Glutamatergic neuron (in vitro differentiated cells): ENCODE measurements at regions not wholly inside any gene's neighbourhood (a gene's known extent, or its start where the extent isn't known, plus 50 kb on each side); places are given as distances from the start of the nearest gene placed in this dataset.

ENCODE experiments used
- DNase-seq: peaks from one replicate; pipeline ENCODE4 v3.0.0; 2022
- H3K27ac Mint-ChIP-seq: one replicate; pipeline ENCODE4 v1.8.0; 2020; ENCODE audit warnings: mild to moderate bottlenecking, mixed read lengths, inconsistent platforms; ENCODE audit not compliant: unreplicated experiment
- H3K27me3 Mint-ChIP-seq: one replicate; pipeline ENCODE4 v1.8.0; 2020; ENCODE audit warnings: mild to moderate bottlenecking, moderate library complexity, mixed read lengths, inconsistent platforms; ENCODE audit not compliant: unreplicated experiment
- H3K36me3 Mint-ChIP-seq: one replicate; pipeline ENCODE4 v1.8.0; 2020; ENCODE audit warnings: mild to moderate bottlenecking, mixed read lengths, inconsistent platforms; ENCODE audit not compliant: unreplicated experiment
- H3K4me1 Mint-ChIP-seq: one replicate; pipeline ENCODE4 v1.8.0; 2020; ENCODE audit warnings: mild to moderate bottlenecking, low read depth, mixed read lengths, inconsistent platforms; ENCODE audit not compliant: unreplicated experiment
- H3K4me3 Mint-ChIP-seq: one replicate; pipeline ENCODE4 v1.8.0; 2020; ENCODE audit warnings: mild to moderate bottlenecking, mixed read lengths, inconsistent platforms; ENCODE audit not compliant: unreplicated experiment
- H3K9me3 Mint-ChIP-seq: one replicate; pipeline ENCODE4 v1.8.0; 2020; ENCODE audit warnings: mild to moderate bottlenecking, moderate library complexity, mixed read lengths, inconsistent platforms; ENCODE audit not compliant: unreplicated experiment
- CTCF ChIP-seq: fragments of 200-600 bp; sonication (generic); IDR thresholded peaks from one replicate; pipeline ENCODE4 v1.5.0; 2021; ENCODE audit not compliant: partially characterized antibody, unreplicated experiment

GRCh38 chr7:130982651-130983050 lies 248.6 kb upstream of the KLF14 start:
- Mint-ChIP-seq H3K4me3 (no peak overlapping the region), H3K4me1 (no peaks in the 10 kb centered on the region)

GRCh38 chr7:130985361-130985760 lies 251.4 kb upstream of the KLF14 start:
- no peak for DNase-seq
- H3K36me3 Mint-ChIP-seq, result no peaks in the 10 kb centered on the region
- TF ChIP-seq CTCF, result no peak
- H3K27me3 Mint-ChIP-seq, result no peaks in the 10 kb centered on the region
- peaks cover 4% of the 10 kb centered on the region for H3K4me1 Mint-ChIP-seq
- H3K9me3 Mint-ChIP-seq, result no peaks in the 10 kb centered on the region
- no peak overlapping the region for H3K27ac Mint-ChIP-seq
- H3K4me3 Mint-ChIP-seq, result no peak overlapping the region

More at GRCh38 chr7:130982651-130983050, 248.6 kb upstream of the KLF14 start:
- no peak for DNase-seq
- no peak for TF ChIP-seq CTCF
- H3K36me3 Mint-ChIP-seq, result no peaks in the 10 kb centered on the region
- no peak overlapping the region for H3K27ac Mint-ChIP-seq
- H3K27me3 Mint-ChIP-seq, result no peaks in the 10 kb centered on the region
- H3K9me3 Mint-ChIP-seq, result no peaks in the 10 kb centered on the region

GRCh38 chr7:130986261-130986690 lies 252.3 kb upstream of the KLF14 start:
- Mint-ChIP-seq H3K27me3 (no peaks in the 10 kb centered on the region), H3K4me1 (peaks cover 4% of the 10 kb centered on the region), H3K36me3 (no peaks in the 10 kb centered on the region), H3K27ac (no peak overlapping the region), H3K4me3 (no peak overlapping the region), H3K9me3 (no peaks in the 10 kb centered on the region)
- no peak for TF ChIP-seq CTCF
- DNase-seq, result no peak

- Mint-ChIP-seq H3K27me3 (no peaks in the 10 kb centered on the region), H3K4me1 (peaks cover 4% of the 10 kb centered on the region), H3K9me3 (no peaks in the 10 kb centered on the region), H3K36me3 (no peaks in the 10 kb centered on the region), H3K4me3 (no peak overlapping the region), H3K27ac (no peak overlapping the region)
- no peak for TF ChIP-seq CTCF
- no peak for DNase-seq
Observed at GRCh38 chr7:130987092-130987491, 253.1 kb upstream of the KLF14 start.

- DNase-seq, result no peak
- Mint-ChIP-seq H3K9me3 (no peaks in the 10 kb centered on the region), H3K4me3 (no peak overlapping the region), H3K27me3 (no peaks in the 10 kb centered on the region), H3K27ac (no peak overlapping the region), H3K36me3 (no peaks in the 10 kb centered on the region), H3K4me1 (peaks cover 4% of the 10 kb centered on the region)
- TF ChIP-seq CTCF, result no peak
Observed at GRCh38 chr7:130988443-130988842, 254.4 kb upstream of the KLF14 start.
